WERI-Rb-1 (cell line): ENCODE measurements at regions not wholly inside any gene's neighbourhood (a gene's known extent, or its start where the extent isn't known, plus 50 kb on each side); places are given as distances from the start of the nearest gene placed in this dataset.

Source experiments
- DNase-seq: peaks from one replicate; pipeline ENCODE4 v3.0.0-alpha.2; 2020
- H3K27ac ChIP-seq: fragments of 250-450 bp; sonication (Bioruptor Pico); 2 replicates; pipeline ENCODE4 v1.5.1; 2020; ENCODE audit warnings: mild to moderate bottlenecking, moderate library complexity
- H3K27me3 ChIP-seq: fragments of 250-450 bp; sonication (Bioruptor Pico); 2 replicates; pipeline ENCODE4 v1.5.1; 2021; ENCODE audit warnings: mild to moderate bottlenecking, low read depth, moderate library complexity; ENCODE audit not compliant: insufficient read depth, severe bottlenecking
- H3K36me3 ChIP-seq: fragments of 250-450 bp; sonication (Bioruptor Pico); 2 replicates; pipeline ENCODE4 v1.5.1; 2020; ENCODE audit warnings: mild to moderate bottlenecking, moderate library complexity
- H3K4me3 ChIP-seq: 2 replicates; pipeline ENCODE4 v1.5.1; 2011; ENCODE audit warnings: low read depth, mild to moderate bottlenecking, control low read depth, low read length
- H3K9me3 ChIP-seq: fragments of 250-450 bp; sonication (Bioruptor Pico); 2 replicates; pipeline ENCODE4 v1.5.1; 2021; ENCODE audit warnings: mild to moderate bottlenecking, moderate library complexity; ENCODE audit not compliant: severe bottlenecking
- TF ChIP-seq, protein P1 (sequence below): IDR thresholded peaks from 2 replicates; pipeline ENCODE4 v1.5.1; 2011; ENCODE audit warnings: low read depth, mild to moderate bottlenecking, control low read depth, inconsistent platforms, low read length

DNA sequence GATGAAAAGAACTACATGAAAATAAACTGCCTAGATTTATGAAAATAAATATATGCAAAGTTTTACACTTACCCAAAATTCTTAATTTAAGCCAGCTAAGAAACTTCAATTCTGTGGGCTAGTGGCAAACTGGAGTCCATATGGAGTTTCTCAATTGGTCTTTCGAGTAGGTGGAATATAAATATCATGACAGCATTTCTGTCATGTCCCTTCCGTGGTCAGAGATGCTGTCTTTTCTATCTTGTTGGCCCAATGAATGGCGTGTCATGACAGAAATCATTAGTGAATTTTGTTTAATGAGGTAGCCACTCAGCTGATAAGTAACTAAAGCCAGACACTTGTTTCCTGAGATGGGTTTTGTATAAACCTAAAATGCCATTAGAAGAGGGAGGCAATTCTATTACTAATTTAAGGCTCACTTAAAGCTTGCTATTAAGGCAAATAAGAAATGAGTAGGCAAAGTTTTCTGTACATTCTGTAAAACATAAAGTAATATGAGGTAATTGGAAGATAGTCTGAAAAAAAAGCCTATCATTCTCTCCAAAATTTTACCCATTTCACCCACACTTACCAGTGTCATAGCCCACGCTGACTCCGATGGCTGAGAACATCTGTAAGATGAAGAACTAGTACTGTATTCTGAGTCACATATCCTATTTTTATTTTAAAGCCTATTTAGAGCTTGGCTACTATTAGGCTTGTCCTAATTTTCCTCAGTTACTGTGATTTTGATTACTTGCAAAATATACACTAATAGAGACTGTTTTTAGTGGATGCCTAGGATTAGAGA, 419.3 kb upstream of the MEF2C start:
- H3K36me3 ChIP-seq, result no peaks in the 10 kb centered on the region
- DNase-seq, result no peak
- no peaks in the 10 kb centered on the region for H3K9me3 ChIP-seq
- no peak overlapping the region for H3K27ac ChIP-seq
- TF ChIP-seq, protein P1, sequence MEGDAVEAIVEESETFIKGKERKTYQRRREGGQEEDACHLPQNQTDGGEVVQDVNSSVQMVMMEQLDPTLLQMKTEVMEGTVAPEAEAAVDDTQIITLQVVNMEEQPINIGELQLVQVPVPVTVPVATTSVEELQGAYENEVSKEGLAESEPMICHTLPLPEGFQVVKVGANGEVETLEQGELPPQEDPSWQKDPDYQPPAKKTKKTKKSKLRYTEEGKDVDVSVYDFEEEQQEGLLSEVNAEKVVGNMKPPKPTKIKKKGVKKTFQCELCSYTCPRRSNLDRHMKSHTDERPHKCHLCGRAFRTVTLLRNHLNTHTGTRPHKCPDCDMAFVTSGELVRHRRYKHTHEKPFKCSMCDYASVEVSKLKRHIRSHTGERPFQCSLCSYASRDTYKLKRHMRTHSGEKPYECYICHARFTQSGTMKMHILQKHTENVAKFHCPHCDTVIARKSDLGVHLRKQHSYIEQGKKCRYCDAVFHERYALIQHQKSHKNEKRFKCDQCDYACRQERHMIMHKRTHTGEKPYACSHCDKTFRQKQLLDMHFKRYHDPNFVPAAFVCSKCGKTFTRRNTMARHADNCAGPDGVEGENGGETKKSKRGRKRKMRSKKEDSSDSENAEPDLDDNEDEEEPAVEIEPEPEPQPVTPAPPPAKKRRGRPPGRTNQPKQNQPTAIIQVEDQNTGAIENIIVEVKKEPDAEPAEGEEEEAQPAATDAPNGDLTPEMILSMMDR, result no peak
- no peaks in the 10 kb centered on the region for H3K27me3 ChIP-seq
- H3K4me3 ChIP-seq, result no peak overlapping the region

DNA sequence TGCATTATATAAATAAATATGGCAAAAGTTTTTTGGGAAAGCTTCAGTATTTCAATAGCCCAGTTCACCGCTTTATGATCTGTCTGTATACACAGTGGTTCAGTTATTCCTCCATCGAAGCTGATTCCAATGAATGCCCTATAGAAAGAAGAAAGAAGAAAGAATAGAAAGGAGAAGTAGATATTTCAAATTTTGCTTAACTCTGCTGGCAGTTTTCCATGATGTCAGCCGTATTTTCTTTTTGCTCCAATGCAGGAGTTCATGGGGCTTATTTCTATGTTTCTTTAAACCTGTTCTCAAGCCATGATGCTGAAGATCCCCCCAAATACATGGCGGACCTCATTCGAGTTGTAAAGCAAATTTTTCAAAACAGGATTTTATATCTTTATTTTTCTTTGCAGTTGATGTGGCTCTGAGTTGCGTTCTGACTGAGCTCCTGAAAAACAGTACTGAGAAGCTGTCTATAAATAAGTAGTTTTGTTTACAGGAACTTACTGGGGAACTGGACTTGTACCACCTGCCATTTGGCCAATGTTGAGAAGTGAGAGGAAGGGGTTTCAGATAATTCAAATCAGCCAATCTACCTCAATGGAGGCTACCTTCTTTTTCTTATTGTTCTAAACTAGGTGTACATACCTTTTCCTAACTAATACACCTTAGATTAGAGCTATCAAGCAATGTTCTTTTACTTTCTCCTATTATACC, 418.5 kb upstream of the MEF2C start:
- Histone ChIP-seq H3K36me3 (no peaks in the 10 kb centered on the region), H3K9me3 (no peaks in the 10 kb centered on the region), H3K4me3 (no peak overlapping the region), H3K27me3 (no peaks in the 10 kb centered on the region), H3K27ac (no peak overlapping the region)
- DNase-seq, result no peak
- TF ChIP-seq, protein P1, result no peak

- H3K36me3 ChIP-seq, result no peaks in the 10 kb centered on the region
- no peak for DNase-seq
These were observed 417.5 kb upstream of the MEF2C start for GRCh38 chr5:89300426-89300970.

DNA sequence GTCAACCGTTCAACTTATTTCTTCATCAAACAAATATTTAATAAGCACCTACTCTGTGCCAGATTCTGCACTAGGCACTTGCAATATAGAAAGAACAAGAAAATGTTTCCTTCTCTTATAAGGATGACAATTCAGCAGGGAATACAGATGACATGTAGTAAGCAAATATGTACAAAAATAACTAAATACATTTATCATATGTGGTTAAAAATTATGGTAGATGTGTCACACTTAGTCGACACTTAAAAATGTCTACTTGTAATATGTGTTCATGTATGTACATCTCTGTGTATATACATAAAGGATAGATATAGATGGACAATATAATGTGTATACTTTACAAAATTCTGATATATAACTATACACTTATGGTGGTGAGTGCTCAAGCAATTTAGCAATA, 417.0 kb upstream of the MEF2C start:
- TF ChIP-seq, protein P1, result no peak
- no peaks in the 10 kb centered on the region for H3K36me3 ChIP-seq
- no peak overlapping the region for H3K27ac ChIP-seq
- H3K27me3 ChIP-seq, result no peaks in the 10 kb centered on the region
- DNase-seq, result no peak
- H3K4me3 ChIP-seq, result no peak overlapping the region
- no peaks in the 10 kb centered on the region for H3K9me3 ChIP-seq

More at GRCh38 chr5:89300426-89300970, 417.5 kb upstream of the MEF2C start:
- Histone ChIP-seq H3K4me3 (no peak overlapping the region), H3K9me3 (no peaks in the 10 kb centered on the region), H3K27ac (no peak overlapping the region), H3K27me3 (no peaks in the 10 kb centered on the region)
- TF ChIP-seq, protein P1, result no peak

- TF ChIP-seq, protein P1, result no peak
- Histone ChIP-seq H3K36me3 (no peaks in the 10 kb centered on the region), H3K27ac (no peak overlapping the region), H3K4me3 (no peak overlapping the region), H3K9me3 (no peaks in the 10 kb centered on the region), H3K27me3 (no peaks in the 10 kb centered on the region)
- DNase-seq, result no peak
These were observed 414.1 kb upstream of the MEF2C start for GRCh38 chr5:89297066-89297465.
